Kidney (tissue), 13 donors: ENCODE measurements at regions not wholly inside any gene's neighbourhood (a gene's known extent, or its start where the extent isn't known, plus 50 kb on each side); places are given as distances from the start of the nearest gene placed in this dataset.

Source experiments
- DNase-seq, 5 donors: peaks; one replicate each; pipeline ENCODE4 v3.0.0-alpha.2; 2013 to 2020
- FAIRE-seq: peaks from 2 replicates; lab custom pipeline; 2012; peaks lifted over from hg19 to GRCh38; lab: Jason Lieb, UNC
- H3K27ac ChIP-seq, 2 donors: one replicate each; pipeline ENCODE4 v1.7.0; 2013; ENCODE audit warnings: low read depth in 2 of 2, low read length in 2 of 2, inconsistent platforms in 1 of 2
- H3K27me3 ChIP-seq: one replicate; pipeline ENCODE4 v1.7.1; 2013; ENCODE audit warnings: low read length, inconsistent platforms; ENCODE audit not compliant: control insufficient read depth, insufficient read depth
- H3K36me3 ChIP-seq, 3 donors: one replicate each; pipeline versions ENCODE4 v1.7.0 to v1.7.1; 2013; ENCODE audit warnings: low read length in 3 of 3, control low read depth in 1 of 3, inconsistent platforms in 1 of 3; ENCODE audit not compliant: insufficient read depth in 3 of 3, control insufficient read depth in 2 of 3
- H3K4me1 ChIP-seq, 3 donors: one replicate each; pipeline versions ENCODE4 v1.7.0 to v1.7.1; 2013; ENCODE audit warnings: low read length in 3 of 3, inconsistent platforms in 1 of 3, low read depth in 1 of 3; ENCODE audit not compliant: control insufficient read depth in 2 of 3, insufficient read depth in 2 of 3
- H3K4me3 ChIP-seq, 3 donors: one replicate each; pipeline versions ENCODE4 v1.7.0 to v1.8.1; 2013; ENCODE audit warnings: low read length in 3 of 3, control low read depth in 1 of 3, inconsistent platforms in 1 of 3
- H3K9ac ChIP-seq, 3 donors: one replicate each; pipeline versions ENCODE4 v1.7.0 to v1.7.1; 2013; ENCODE audit warnings: low read length in 3 of 3, control low read depth in 1 of 3, inconsistent platforms in 1 of 3
- H3K9me3 ChIP-seq, 3 donors: one replicate each; pipeline versions ENCODE4 v1.7.0 to v1.7.1; 2013; ENCODE audit warnings: low read length in 3 of 3, control low read depth in 1 of 3, inconsistent platforms in 1 of 3; ENCODE audit not compliant: control insufficient read depth in 2 of 3, insufficient read depth in 1 of 3
- CTCF ChIP-seq: IDR thresholded peaks from 3 replicates; pipeline ENCODE4 v1.5.1; 2012; ENCODE audit warnings: mild to moderate bottlenecking, moderate library complexity, borderline replicate concordance; ENCODE audit not compliant: insufficient read depth; ENCODE audit errors: extremely low read depth
- intact Hi-C: fragments of 100-400 bp; cut with DNase I; formaldehyde crosslinking; loops from one replicate; pipeline ENCODE4 v1.11.1; 2022
- donor health status: control.
- donor health status: control.
- donor health status: control.
- donor health status: control.
- donor health status: control.
- donor health status: DM: yes; HTN: yes; CAD: no.
- donor health status: Normal renal cell carcinoma (clear cell type).

GRCh38 chr10:60511477-60512229, 122.0 kb upstream of the ANK3 start:
- Histone ChIP-seq H3K9me3 (no peaks in the 10 kb centered on the region), H3K36me3 (no peaks in the 10 kb centered on the region), H3K4me3 (no peak overlapping the region), H3K9ac (no peak overlapping the region), H3K4me1 (no peaks in the 10 kb centered on the region), H3K27ac (no peak overlapping the region), H3K27me3 (no peaks in the 10 kb centered on the region)
- intact Hi-C loops, result no loop called here
- FAIRE-seq, result no peak
- no peak for TF ChIP-seq CTCF
- DNase-seq, result no peak

GRCh38 chr10:60508831-60509230, 119.2 kb upstream of the ANK3 start:
- intact Hi-C loops, result no loop called here
- no peak for TF ChIP-seq CTCF
- Histone ChIP-seq H3K9me3 (no peaks in the 10 kb centered on the region), H3K4me3 (no peak overlapping the region), H3K4me1 (no peaks in the 10 kb centered on the region), H3K9ac (no peak overlapping the region), H3K27ac (no peak overlapping the region), H3K27me3 (no peaks in the 10 kb centered on the region), H3K36me3 (no peaks in the 10 kb centered on the region)
- FAIRE-seq, result no peak
- DNase-seq, result no peak

GRCh38 chr10:60508037-60508436, 118.4 kb upstream of the ANK3 start:
- no peak overlapping the region for H3K4me3 ChIP-seq
- DNase-seq, result no peak
- TF ChIP-seq CTCF, result no peak

GRCh38 chr10:60502621-60503020, 112.9 kb upstream of the ANK3 start:
- no peak overlapping the region for H3K27ac ChIP-seq
- no peaks in the 10 kb centered on the region for H3K4me1 ChIP-seq
- DNase-seq, result no peak
- no peak overlapping the region for H3K4me3 ChIP-seq
- intact Hi-C loops, result no loop called here
- no peaks in the 10 kb centered on the region for H3K9me3 ChIP-seq
- H3K36me3 ChIP-seq, result no peaks in the 10 kb centered on the region
- FAIRE-seq, result no peak
- H3K27me3 ChIP-seq, result no peaks in the 10 kb centered on the region
- no peak for TF ChIP-seq CTCF
- no peak overlapping the region for H3K9ac ChIP-seq

More at GRCh38 chr10:60508037-60508436, 118.4 kb upstream of the ANK3 start:
- no peaks in the 10 kb centered on the region for H3K27me3 ChIP-seq
- H3K27ac ChIP-seq, result no peak overlapping the region
- intact Hi-C loops, result no loop called here
- no peaks in the 10 kb centered on the region for H3K4me1 ChIP-seq
- no peaks in the 10 kb centered on the region for H3K9me3 ChIP-seq
- H3K9ac ChIP-seq, result no peak overlapping the region
- no peaks in the 10 kb centered on the region for H3K36me3 ChIP-seq
- no peak for FAIRE-seq
